ENCODE measurements at regions not wholly inside any gene's neighbourhood (a gene's known extent, or its start where the extent isn't known, plus 50 kb on each side); places are given as distances from the start of the nearest gene placed in this dataset.

GRCh38 chr2:22885245-22885644 lies 499.7 kb upstream of the KLHL29 start:
- Histone ChIP-seq H3K36me3 (no peaks in the 10 kb centered on the region), H3K27ac (no peak overlapping the region), H3K4me1 (replicated peaks) (no peaks in the 10 kb centered on the region), H3K4me3 (no peak overlapping the region), H3K9me3 (no peaks in the 10 kb centered on the region), H3K27me3 (replicated peaks; ENCODE audit: insufficient read depth) (no peaks in the 10 kb centered on the region)
- 65% methylated on average over 1 of the region's 1 CpG for WGBS
- intact Hi-C loops (cut with DNase I): no loop called here
- TF ChIP-seq CTCF (IDR thresholded peaks at IDR 0.05) (no peak), POLR2A (IDR thresholded peaks at IDR 0.05) (no peak), POLR2AphosphoS5 (IDR thresholded peaks at IDR 0.05) (no peak)
- no peak for DNase-seq (ENCODE audit: low spot score)

GRCh38 chr2:22887426-22887825 lies 497.6 kb upstream of the KLHL29 start:
- intact Hi-C loops (cut with DNase I): no loop called here
- WGBS: 86% methylated on average over 4 of the region's 4 CpGs
- no peak for TF ChIP-seq POLR2A (IDR thresholded peaks at IDR 0.05)
- no peak for TF ChIP-seq POLR2AphosphoS5 (IDR thresholded peaks at IDR 0.05)
- no peak for TF ChIP-seq CTCF (IDR thresholded peaks at IDR 0.05)
- H3K36me3 ChIP-seq: no peaks in the 10 kb centered on the region
- H3K4me1 ChIP-seq (replicated peaks): no peaks in the 10 kb centered on the region
- no peaks in the 10 kb centered on the region for H3K9me3 ChIP-seq
- no peaks in the 10 kb centered on the region for H3K27me3 ChIP-seq (replicated peaks; ENCODE audit: insufficient read depth)
- no peak overlapping the region for H3K27ac ChIP-seq
- H3K4me3 ChIP-seq: no peak overlapping the region
- DNase-seq (ENCODE audit: low spot score): no peak

GRCh38 chr2:22887845-22888244 lies 497.1 kb upstream of the KLHL29 start:
- Histone ChIP-seq H3K4me1 (replicated peaks) (no peaks in the 10 kb centered on the region), H3K36me3 (no peaks in the 10 kb centered on the region), H3K27me3 (replicated peaks; ENCODE audit: insufficient read depth) (no peaks in the 10 kb centered on the region), H3K4me3 (no peak overlapping the region), H3K27ac (no peak overlapping the region), H3K9me3 (no peaks in the 10 kb centered on the region)
- TF ChIP-seq POLR2A (IDR thresholded peaks at IDR 0.05) (no peak), CTCF (IDR thresholded peaks at IDR 0.05) (no peak), POLR2AphosphoS5 (IDR thresholded peaks at IDR 0.05) (no peak)
- WGBS: 81% methylated on average over 8 of the region's 8 CpGs
- DNase-seq (ENCODE audit: low spot score): no peak
- intact Hi-C loops (cut with DNase I): no loop called here

- Histone ChIP-seq H3K27ac (no peak overlapping the region), H3K4me1 (replicated peaks) (no peaks in the 10 kb centered on the region), H3K36me3 (no peaks in the 10 kb centered on the region), H3K9me3 (no peaks in the 10 kb centered on the region), H3K4me3 (no peak overlapping the region), H3K27me3 (replicated peaks; ENCODE audit: insufficient read depth) (no peaks in the 10 kb centered on the region)
- DNase-seq (ENCODE audit: low spot score): no peak
- intact Hi-C loops (cut with DNase I): no loop called here
- 99% methylated on average over 5 of the region's 5 CpGs for WGBS
- TF ChIP-seq CTCF (IDR thresholded peaks at IDR 0.05) (no peak), POLR2AphosphoS5 (IDR thresholded peaks at IDR 0.05) (no peak), POLR2A (IDR thresholded peaks at IDR 0.05) (no peak)
Observed at GRCh38 chr2:22890132-22890531, 494.8 kb upstream of the KLHL29 start.

- intact Hi-C loops (cut with DNase I): no loop called here
- no peak overlapping the region for H3K27ac ChIP-seq
Observed at GRCh38 chr2:22893761-22894517, 491.0 kb upstream of the KLHL29 start.

More at GRCh38 chr2:22893761-22894517, 491.0 kb upstream of the KLHL29 start:
- TF ChIP-seq POLR2AphosphoS5 (IDR thresholded peaks at IDR 0.05): no peak
- TF ChIP-seq POLR2A (IDR thresholded peaks at IDR 0.05): no peak
- TF ChIP-seq CTCF (IDR thresholded peaks at IDR 0.05): no peak
- no peak for DNase-seq (ENCODE audit: low spot score)
- Histone ChIP-seq H3K27me3 (replicated peaks; ENCODE audit: insufficient read depth) (no peaks in the 10 kb centered on the region), H3K36me3 (no peaks in the 10 kb centered on the region), H3K4me3 (no peak overlapping the region), H3K9me3 (no peaks in the 10 kb centered on the region), H3K4me1 (replicated peaks) (no peaks in the 10 kb centered on the region)
- WGBS: 66% methylated on average over 13 of the region's 13 CpGs
